MG63 (cell line): ENCODE measurements at regions not wholly inside any gene's neighbourhood (a gene's known extent, or its start where the extent isn't known, plus 50 kb on each side); places are given as distances from the start of the nearest gene placed in this dataset.

ENCODE experiments used
- DNase-seq: peaks from one replicate; pipeline ENCODE4 v3.0.0-alpha.2; 2020
- H3K27me3 ChIP-seq: fragments of 250-450 bp; sonication (Bioruptor Pico); 2 replicates; pipeline ENCODE4 v1.5.1; 2020; ENCODE audit warnings: mild to moderate bottlenecking, moderate library complexity
- H3K36me3 ChIP-seq: fragments of 250-450 bp; sonication (Bioruptor Pico); 2 replicates; pipeline ENCODE4 v1.5.1; 2020; ENCODE audit warnings: mild to moderate bottlenecking, moderate library complexity
- H3K4me3 ChIP-seq: fragments of 250-450 bp; sonication (Bioruptor Pico); 2 replicates; pipeline ENCODE4 v1.5.1; 2020; ENCODE audit warnings: mild to moderate bottlenecking, moderate library complexity
- H3K9me3 ChIP-seq: fragments of 250-450 bp; sonication (Bioruptor Pico); 2 replicates; pipeline ENCODE4 v1.5.1; 2020; ENCODE audit warnings: mild to moderate bottlenecking, moderate library complexity

- Histone ChIP-seq H3K36me3 (no peaks in the 10 kb centered on the region), H3K27me3 (no peaks in the 10 kb centered on the region), H3K9me3 (no peaks in the 10 kb centered on the region), H3K4me3 (no peak overlapping the region)
- peak; percentile 36 for DNase-seq
Measured at GRCh38 chr7:18352339-18353255, 143.0 kb upstream of the HDAC9 start.

GRCh38 chr7:18353339-18353738, 142.2 kb upstream of the HDAC9 start:
- H3K27me3 ChIP-seq = no peaks in the 10 kb centered on the region
- H3K36me3 ChIP-seq = no peaks in the 10 kb centered on the region
- no peak overlapping the region for H3K4me3 ChIP-seq
- DNase-seq = no peak
- H3K9me3 ChIP-seq = no peaks in the 10 kb centered on the region

- no peak for DNase-seq
- Histone ChIP-seq H3K4me3 (no peak overlapping the region), H3K36me3 (no peaks in the 10 kb centered on the region), H3K9me3 (no peaks in the 10 kb centered on the region), H3K27me3 (no peaks in the 10 kb centered on the region)
Measured at GRCh38 chr7:18354108-18355085, 141.2 kb upstream of the HDAC9 start.

DNA sequence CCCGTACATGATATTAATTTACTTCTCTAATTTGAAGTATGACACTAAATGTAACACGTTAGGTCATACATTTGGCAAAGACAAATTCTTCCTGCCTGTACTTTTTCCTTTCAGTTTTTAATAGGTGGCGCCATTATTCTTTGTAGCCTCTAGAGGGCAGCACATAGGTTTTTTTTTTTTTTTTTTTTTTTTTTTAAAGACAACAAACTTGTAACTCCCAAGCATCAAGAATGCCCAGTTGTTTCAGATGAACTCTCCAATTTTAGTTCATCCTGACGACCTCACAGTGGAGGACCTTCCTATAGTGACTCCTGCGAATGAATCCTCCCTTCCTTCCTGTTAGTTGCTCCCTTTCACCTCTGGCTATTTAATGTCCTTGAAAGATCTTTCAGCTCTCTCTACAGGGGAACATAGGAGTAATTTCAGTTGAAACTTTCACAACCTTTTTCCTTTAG, 139.3 kb upstream of the HDAC9 start:
- Histone ChIP-seq H3K4me3 (no peak overlapping the region), H3K36me3 (no peaks in the 10 kb centered on the region), H3K9me3 (no peaks in the 10 kb centered on the region), H3K27me3 (no peaks in the 10 kb centered on the region)
- DNase-seq = no peak

GRCh38 chr7:18357691-18358090, 137.9 kb upstream of the HDAC9 start:
- DNase-seq = no peak
- H3K27me3 ChIP-seq = no peaks in the 10 kb centered on the region

DNA sequence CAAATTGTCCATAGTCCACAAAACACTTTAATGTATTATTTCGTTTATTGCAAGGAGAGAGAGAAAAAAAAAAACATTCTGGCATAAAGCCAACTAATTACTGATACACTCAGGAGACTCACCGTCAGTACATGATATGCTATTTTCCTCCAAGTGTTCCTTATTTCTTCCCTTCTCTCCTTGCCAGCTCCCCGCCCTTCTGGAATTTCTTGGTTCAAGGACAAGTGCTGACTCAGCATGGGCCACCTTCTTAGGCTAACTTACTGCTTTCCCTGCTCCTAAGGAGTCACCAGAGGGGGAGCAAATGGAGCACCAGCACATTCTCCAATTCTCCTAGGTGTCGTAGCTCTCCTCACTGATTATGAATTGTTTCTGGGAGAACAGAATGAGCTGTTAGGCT, 133.8 kb upstream of the HDAC9 start:
- H3K4me3 ChIP-seq = no peak overlapping the region
- peak; percentile 15 for DNase-seq
- no peaks in the 10 kb centered on the region for H3K27me3 ChIP-seq
- H3K36me3 ChIP-seq = no peaks in the 10 kb centered on the region
- H3K9me3 ChIP-seq = no peaks in the 10 kb centered on the region

More at GRCh38 chr7:18357691-18358090, 137.9 kb upstream of the HDAC9 start:
- H3K36me3 ChIP-seq = no peaks in the 10 kb centered on the region
- H3K4me3 ChIP-seq = no peak overlapping the region
- no peaks in the 10 kb centered on the region for H3K9me3 ChIP-seq

- H3K36me3 ChIP-seq = no peaks in the 10 kb centered on the region
- no peak for DNase-seq
- no peaks in the 10 kb centered on the region for H3K27me3 ChIP-seq
- H3K9me3 ChIP-seq = no peaks in the 10 kb centered on the region
- H3K4me3 ChIP-seq = no peak overlapping the region
Measured at GRCh38 chr7:18363751-18364380, 131.7 kb upstream of the HDAC9 start.

DNA sequence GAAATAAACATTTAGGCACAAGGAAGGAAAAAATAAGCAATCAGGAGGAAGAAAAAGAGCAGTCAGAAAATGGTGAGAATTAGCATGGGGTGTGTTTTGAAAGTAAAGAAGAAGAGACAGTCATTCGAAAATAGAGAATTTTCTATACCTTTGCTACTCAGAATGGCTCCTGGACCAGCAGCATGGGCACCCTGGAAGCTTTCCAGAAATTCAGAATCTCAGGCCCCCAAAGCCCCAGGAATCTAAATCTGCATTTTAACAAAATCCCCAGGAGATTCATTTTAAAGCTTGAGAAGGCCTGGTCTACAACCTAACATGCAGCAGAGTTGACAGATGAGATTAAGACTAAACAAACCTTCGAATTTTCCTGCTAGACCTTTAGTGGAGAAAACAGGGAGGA, 131.2 kb upstream of the HDAC9 start:
- no peak for DNase-seq
- no peak overlapping the region for H3K4me3 ChIP-seq
- no peaks in the 10 kb centered on the region for H3K27me3 ChIP-seq
- no peaks in the 10 kb centered on the region for H3K9me3 ChIP-seq
- no peaks in the 10 kb centered on the region for H3K36me3 ChIP-seq

- Histone ChIP-seq H3K36me3 (no peaks in the 10 kb centered on the region), H3K27me3 (no peaks in the 10 kb centered on the region), H3K4me3 (no peak overlapping the region), H3K9me3 (no peaks in the 10 kb centered on the region)
- DNase-seq = no peak
Measured at GRCh38 chr7:18366394-18366793, 129.2 kb upstream of the HDAC9 start.

DNA sequence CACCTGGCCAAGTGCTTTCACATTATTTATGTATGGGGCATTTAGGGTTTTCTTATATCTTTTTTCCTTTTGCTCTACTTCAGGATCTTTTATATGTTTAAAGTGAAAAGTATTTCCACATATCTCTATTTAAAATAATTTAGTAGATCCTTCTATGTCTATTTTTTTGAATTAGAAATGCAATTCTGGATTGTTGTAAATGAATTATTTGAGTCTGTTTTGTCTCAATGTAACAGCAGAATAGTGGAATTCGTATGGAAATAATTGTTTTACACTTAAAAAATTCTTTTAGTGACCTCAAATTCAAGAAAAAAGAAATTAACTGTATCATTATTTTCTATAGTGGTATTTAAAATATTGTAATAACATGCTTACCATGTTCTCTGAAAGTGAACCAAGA, 126.5 kb upstream of the HDAC9 start:
- H3K4me3 ChIP-seq = no peak overlapping the region
- no peak for DNase-seq
- H3K9me3 ChIP-seq = no peaks in the 10 kb centered on the region
- no peaks in the 10 kb centered on the region for H3K36me3 ChIP-seq
- H3K27me3 ChIP-seq = no peaks in the 10 kb centered on the region

GRCh38 chr7:18370633-18371032, 124.9 kb upstream of the HDAC9 start:
- no peak for DNase-seq
- Histone ChIP-seq H3K9me3 (no peaks in the 10 kb centered on the region), H3K36me3 (no peaks in the 10 kb centered on the region), H3K27me3 (no peaks in the 10 kb centered on the region), H3K4me3 (no peak overlapping the region)

DNA sequence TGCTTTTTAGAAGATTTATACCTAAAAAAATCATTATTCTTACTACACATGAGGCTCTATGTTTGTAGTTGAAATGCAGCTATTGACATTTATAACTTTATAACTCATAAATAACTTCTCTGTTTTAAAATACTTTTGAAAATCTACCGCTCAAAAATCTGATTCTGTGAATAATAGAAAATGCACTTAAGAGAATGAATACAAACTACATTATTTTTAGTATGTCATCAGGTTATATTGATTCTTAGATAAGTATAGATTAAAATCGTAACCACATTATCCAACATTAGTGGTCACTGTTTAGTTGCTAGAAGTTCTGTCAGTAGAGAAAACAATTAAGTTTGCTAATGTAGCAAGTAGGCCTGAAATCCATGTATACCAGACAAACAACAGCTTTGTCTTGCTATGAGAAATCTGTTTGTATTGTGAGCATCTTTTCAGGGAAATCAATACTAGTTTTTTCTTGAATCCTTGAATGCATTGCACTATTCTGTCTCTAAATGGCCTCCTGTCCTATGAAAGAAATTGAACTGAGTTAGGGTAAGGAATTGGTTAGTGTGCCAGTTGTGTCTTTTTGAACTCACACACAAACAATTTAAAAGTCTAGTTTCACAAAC, 116.5 kb upstream of the HDAC9 start:
- Histone ChIP-seq H3K36me3 (no peaks in the 10 kb centered on the region), H3K9me3 (no peaks in the 10 kb centered on the region), H3K27me3 (no peaks in the 10 kb centered on the region), H3K4me3 (no peak overlapping the region)
- DNase-seq = no peak

DNA sequence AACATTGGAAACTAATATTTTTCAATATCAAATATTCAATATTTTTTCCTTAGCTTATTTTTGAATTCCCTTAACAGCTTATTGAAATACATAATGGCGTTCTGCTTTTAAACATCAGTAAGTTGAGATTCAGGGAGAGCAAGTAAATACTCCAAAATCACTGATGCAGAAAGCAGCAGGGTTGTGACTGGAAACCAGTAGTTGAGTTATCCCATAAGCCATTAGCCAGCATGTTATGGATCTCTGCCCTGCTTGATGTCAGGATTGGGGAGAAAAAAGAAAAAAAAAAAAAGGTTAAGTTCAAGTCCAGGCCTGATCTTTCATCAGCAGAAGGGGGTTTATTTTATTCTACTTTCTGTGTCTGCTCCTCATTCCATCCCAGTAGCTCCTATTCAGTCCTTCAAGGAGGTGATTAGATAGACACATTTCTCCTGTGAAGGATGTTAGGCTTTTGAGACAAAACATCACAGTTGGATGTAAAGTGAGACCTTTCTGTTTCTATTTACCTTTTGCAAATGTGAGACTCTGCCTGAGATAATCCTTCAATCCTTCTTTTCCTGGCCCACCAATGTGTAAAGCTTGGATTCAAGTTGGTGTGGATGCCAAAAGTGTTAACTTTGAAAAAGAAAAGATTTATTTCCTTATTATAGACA, 110.9 kb upstream of the HDAC9 start:
- H3K4me3 ChIP-seq = no peak overlapping the region
- H3K27me3 ChIP-seq = no peaks in the 10 kb centered on the region
- H3K36me3 ChIP-seq = no peaks in the 10 kb centered on the region
- no peak for DNase-seq
- no peaks in the 10 kb centered on the region for H3K9me3 ChIP-seq

- no peaks in the 10 kb centered on the region for H3K27me3 ChIP-seq
Measured at GRCh38 chr7:18386607-18387006, 108.9 kb upstream of the HDAC9 start.

GRCh38 chr7:18387191-18387735, 108.3 kb upstream of the HDAC9 start:
- no peaks in the 10 kb centered on the region for H3K36me3 ChIP-seq
- no peaks in the 10 kb centered on the region for H3K27me3 ChIP-seq
- H3K9me3 ChIP-seq = no peaks in the 10 kb centered on the region
- H3K4me3 ChIP-seq = no peak overlapping the region
- DNase-seq = no peak

More at GRCh38 chr7:18386607-18387006, 108.9 kb upstream of the HDAC9 start:
- Histone ChIP-seq H3K4me3 (no peak overlapping the region), H3K36me3 (no peaks in the 10 kb centered on the region), H3K9me3 (no peaks in the 10 kb centered on the region)
- DNase-seq = no peak

DNA sequence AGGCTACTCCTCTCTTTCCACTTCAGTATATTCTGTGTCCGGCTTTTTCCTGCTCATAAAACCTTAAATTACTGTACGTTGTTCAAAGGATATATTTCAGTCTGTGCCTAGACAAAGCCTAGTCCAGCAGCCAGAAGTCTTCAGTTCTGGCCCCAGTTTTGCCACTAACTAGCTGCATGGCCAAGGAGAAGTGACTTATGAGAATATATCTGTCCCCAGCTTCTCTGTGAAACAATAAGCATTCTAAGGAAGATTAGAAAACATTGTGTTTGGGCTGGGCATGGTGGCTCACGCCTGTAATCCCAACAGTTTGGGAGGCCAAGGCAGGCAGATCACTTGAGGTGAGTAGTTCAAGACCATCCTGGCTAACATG, 105.0 kb upstream of the HDAC9 start:
- H3K9me3 ChIP-seq = no peaks in the 10 kb centered on the region
- H3K36me3 ChIP-seq = no peaks in the 10 kb centered on the region
- H3K4me3 ChIP-seq = no peak overlapping the region
- H3K27me3 ChIP-seq = no peaks in the 10 kb centered on the region
- no peak for DNase-seq
